IMR-90 (cell line): ENCODE measurements at regions not wholly inside any gene's neighbourhood (a gene's known extent, or its start where the extent isn't known, plus 50 kb on each side); places are given as distances from the start of the nearest gene placed in this dataset.
A peak's percentile ranks its signal among the peaks of the same experiment; 100 is the strongest.

Source experiments
- ATAC-seq: fragments of 200-7000 bp; cut with Tn5 transposase; 2 replicates; pipeline ENCODE4 v1.9.1; 2020; ENCODE audit warnings: low read depth, mild to moderate bottlenecking, moderate library complexity
- BruUV-seq: library from RNA; stranded (reverse); fragments of 400-500 nt; replicated peaks from 2 replicates; lab custom pipeline; 2021; lab: Mats Ljungman, UMichigan
- CTCF ChIA-PET: fragments of 300-600 bp; formaldehyde crosslinking; extraction: SDS; loops from one replicate; lab custom pipeline; 2021; ENCODE audit warnings: antibody characterized with exemption; lab: Yijun Ruan, JAX
- POLR2A ChIA-PET: fragments of 300-600 bp; sonication (Branson Sonifier 250); formaldehyde crosslinking; loops from one replicate; lab custom pipeline; 2022; ENCODE audit warnings: antibody characterized with exemption; ENCODE audit not compliant: unreplicated experiment; lab: Charles Lee
- DNase-seq: peaks from one replicate; pipeline ENCODE4 v3.0.0; 2013
- H2AFZ ChIP-seq: replicated peaks from 2 replicates; pipeline ENCODE3; 2013; ENCODE audit warnings: low read length, mild to moderate bottlenecking; ENCODE audit not compliant: poor library complexity
- H2AK5ac ChIP-seq: 2 replicates; pipeline ENCODE4 v1.6.1; 2013; ENCODE audit warnings: low read depth, low read length, inconsistent platforms
- H2AK9ac ChIP-seq: replicated peaks from 2 replicates; pipeline ENCODE3; 2013; ENCODE audit warnings: mild to moderate bottlenecking, low read depth, low read length, moderate library complexity; ENCODE audit not compliant: poor library complexity
- H2BK120ac ChIP-seq: 2 replicates; pipeline ENCODE4 v1.6.1; 2013; ENCODE audit warnings: low read depth, low read length, inconsistent platforms
- H2BK15ac ChIP-seq: 3 replicates; pipeline ENCODE4 v1.6.1; 2013; ENCODE audit warnings: low read depth, low read length, inconsistent platforms
- H2BK20ac ChIP-seq: 2 replicates; pipeline ENCODE4 v1.6.1; 2013; ENCODE audit warnings: low read depth, mild to moderate bottlenecking, inconsistent platforms, low read length, moderate library complexity
- H2BK5ac ChIP-seq: 2 replicates; pipeline ENCODE4 v1.6.1; 2013; ENCODE audit warnings: mild to moderate bottlenecking, low read depth, low read length, inconsistent platforms; ENCODE audit not compliant: poor library complexity, severe bottlenecking
- H3K14ac ChIP-seq: replicated peaks from 2 replicates; pipeline ENCODE4 v1.6.1; 2013; ENCODE audit warnings: low read depth, low read length, inconsistent platforms
- H3K18ac ChIP-seq: 2 replicates; pipeline ENCODE4 v1.6.1; 2013; ENCODE audit warnings: low read depth, low read length, control low read depth
- H3K23ac ChIP-seq: 2 replicates; pipeline ENCODE4 v1.6.1; 2013; ENCODE audit warnings: low read depth, low read length, inconsistent platforms
- H3K27ac ChIP-seq: 2 replicates; pipeline ENCODE4 v1.5.1; 2013; ENCODE audit warnings: mild to moderate bottlenecking, control low read depth, low read length; ENCODE audit not compliant: insufficient read depth
- H3K27me3 ChIP-seq: 2 replicates; pipeline ENCODE4 v1.6.1; 2013; ENCODE audit warnings: low read length; ENCODE audit not compliant: control insufficient read depth, insufficient read depth
- H3K36me3 ChIP-seq: 2 replicates; pipeline ENCODE4 v1.6.1; 2013; ENCODE audit warnings: low read length, mixed read lengths; ENCODE audit not compliant: control insufficient read depth, insufficient read depth
- H3K4ac ChIP-seq: 2 replicates; pipeline ENCODE4 v1.6.1; 2013; ENCODE audit warnings: low read depth, low read length, inconsistent platforms
- H3K4me1 ChIP-seq: 2 replicates; pipeline ENCODE4 v1.6.1; 2013; ENCODE audit warnings: low read length, mixed read lengths; ENCODE audit not compliant: control insufficient read depth, insufficient read depth
- H3K4me2 ChIP-seq: 2 replicates; pipeline ENCODE4 v1.6.1; 2013; ENCODE audit warnings: low read depth, mild to moderate bottlenecking, control low read depth, low read length, moderate library complexity
- H3K4me3 ChIP-seq: 2 replicates; pipeline ENCODE4 v1.5.1; 2013; ENCODE audit warnings: low read depth, mild to moderate bottlenecking, control low read depth, low read length, moderate library complexity; ENCODE audit not compliant: insufficient read depth
- H3K56ac ChIP-seq: 2 replicates; pipeline ENCODE4 v1.6.1; 2013; ENCODE audit warnings: low read length, inconsistent platforms; ENCODE audit not compliant: insufficient read depth; ENCODE audit errors: extremely low read depth
- H3K79me1 ChIP-seq, 2 experiments: 2 replicates each; pipeline ENCODE4 v1.6.1; 2013; ENCODE audit warnings: low read length in 2 of 2, inconsistent platforms in 1 of 2, low read depth in 1 of 2
- H3K9ac ChIP-seq: 2 replicates; pipeline ENCODE4 v1.6.1; 2013; ENCODE audit warnings: low read depth, low read length, control low read depth
- H3K9me1 ChIP-seq: 2 replicates; pipeline ENCODE4 v1.6.1; 2013; ENCODE audit warnings: low read length, inconsistent platforms; ENCODE audit not compliant: insufficient read depth
- H3K9me3 ChIP-seq: 2 replicates; pipeline ENCODE4 v1.6.1; 2013; ENCODE audit warnings: low read length; ENCODE audit not compliant: control insufficient read depth, insufficient read depth
- H4K20me1 ChIP-seq: 2 replicates; pipeline ENCODE4 v1.6.1; 2013; ENCODE audit warnings: low read length, inconsistent platforms; ENCODE audit not compliant: insufficient read depth
- H4K5ac ChIP-seq: 2 replicates; pipeline ENCODE4 v1.6.1; 2013; ENCODE audit warnings: mild to moderate bottlenecking, low read depth, low read length, control low read depth
- H4K8ac ChIP-seq, 2 experiments: 2 replicates each; pipeline ENCODE4 v1.6.1; 2013; ENCODE audit warnings: low read depth in 2 of 2, low read length in 2 of 2, control low read depth in 1 of 2, inconsistent platforms in 1 of 2
- H4K91ac ChIP-seq: 2 replicates; pipeline ENCODE4 v1.6.1; 2013; ENCODE audit warnings: low read depth, low read length, inconsistent platforms; ENCODE audit not compliant: insufficient read depth
- MAFK ChIP-seq: IDR thresholded peaks from 2 replicates; pipeline ENCODE4 v1.6.1; 2012; ENCODE audit warnings: low read depth, low read length, improper control_type of control experiment
- SMC3 ChIP-seq: fragments of 150-350 bp; IDR thresholded peaks from 2 replicates; pipeline ENCODE4 v1.6.1; 2016; ENCODE audit warnings: low read depth, mild to moderate bottlenecking, antibody characterized with exemption, low read length, moderate library complexity
- WGBS, 2 experiments: methylation state at CpG; one replicate each; pipeline versions ENCODE4 v1.1.5 to v1.1.7; 2013; ENCODE audit warnings: missing lambda C conversion rate in 2 of 2; ENCODE audit not compliant: insufficient read length in 1 of 2; ENCODE audit errors: extremely low coverage in 2 of 2; 5-methylcytosine and 5-hydroxymethylcytosine counted together
- dilution Hi-C: fragments of 300-500 bp; cut with HindIII; formaldehyde crosslinking; loops from one replicate; pipeline ENCODE4 v1.14.3; 2018; ENCODE audit warnings: low sequenced_read_pairs; ENCODE audit not compliant: unreplicated experiment
- in situ Hi-C: fragments of 300-500 bp; cut with MboI; formaldehyde crosslinking; loops from 3 replicates; pipeline ENCODE4 v1.14.3; 2019; ENCODE audit warnings: low sequenced_read_pairs, inconsistent platforms, mixed read lengths
- intact Hi-C: fragments of 100-400 bp; cut with micrococcal nuclease; formaldehyde crosslinking; loops from 2 replicates; pipeline ENCODE4 v1.10.0; 2022

DNA sequence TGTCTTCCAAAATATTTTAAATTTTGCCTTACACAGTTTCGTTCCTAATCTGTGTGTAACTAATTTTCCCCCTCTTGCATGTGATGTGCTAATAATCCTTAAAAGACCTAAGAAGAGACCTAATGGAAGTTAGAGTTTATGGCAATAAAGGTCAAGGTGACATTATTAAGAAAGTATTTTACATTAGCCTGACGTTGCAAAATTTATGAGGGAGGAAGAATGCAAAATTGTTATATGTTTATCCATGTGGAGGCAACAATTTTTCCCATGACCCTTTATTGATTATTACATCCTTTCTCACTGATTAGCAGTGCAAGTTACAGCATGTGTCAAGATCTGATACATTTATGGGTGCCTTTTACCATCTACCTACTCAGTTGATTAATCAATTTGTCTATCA, 373.8 kb upstream of the ROBO1 start:
- Histone ChIP-seq H3K4me3 (no peak overlapping the region), H3K9me3 (peaks cover 2% of the 10 kb centered on the region; the same call in 1 of the 2 replicates), H2BK120ac (no peak overlapping the region), H2BK20ac (no peak overlapping the region), H3K23ac (no peak overlapping the region), H3K9me1 (no peaks in the 10 kb centered on the region), H3K9ac (no peak overlapping the region), H2BK5ac (no peak overlapping the region), H3K4me1 (no peaks in the 10 kb centered on the region), H4K20me1 (no peaks in the 10 kb centered on the region), H2BK15ac (no peak overlapping the region), H3K18ac (no peak overlapping the region), H2AK5ac (no peak overlapping the region), H3K4ac (no peak overlapping the region), H3K79me1 (no peaks in the 10 kb centered on the region), H3K36me3 (no peaks in the 10 kb centered on the region), H3K27ac (no peak overlapping the region), H4K91ac (no peak overlapping the region), H4K8ac (no peak overlapping the region), H3K14ac (no peak overlapping the region), H4K5ac (no peak overlapping the region), H2AK9ac (no peak overlapping the region), H3K27me3 (no peaks in the 10 kb centered on the region), H3K56ac (no peak overlapping the region), H2AFZ (no peak overlapping the region), H3K4me2 (no peak overlapping the region)
- DNase-seq (no peak), ATAC-seq (no peak)
- dilution Hi-C loops: no loop called here
- intact Hi-C loops: no loop called here
- in situ Hi-C loops: no loop called here
- no TSS peak for BruUV-seq
- CTCF ChIA-PET: no interaction called here
- POLR2A ChIA-PET: no interaction called here
- peak; percentile 38 for TF ChIP-seq MAFK
- TF ChIP-seq SMC3: no peak
- WGBS, 2 experiments: no CpG with 5 or more reads among the region's 2 CpGs
